Esophagus squamous epithelium (tissue), 4 donors: ENCODE measurements at regions not wholly inside any gene's neighbourhood (a gene's known extent, or its start where the extent isn't known, plus 50 kb on each side); places are given as distances from the start of the nearest gene placed in this dataset.

Experiments used
- CTCF ChIP-seq, 6 experiments: fragments of 450-650 bp in 4 of 6; fragments of 200-600 bp in 2 of 6; sonication (generic) in 2 of 6; IDR thresholded peaks; one replicate each; pipeline ENCODE4 v1.5.1; 2016 to 2019; ENCODE audit warnings: antibody characterized with exemption in 6 of 6, mild to moderate bottlenecking in 4 of 6, moderate library complexity in 4 of 6
- POLR2A ChIP-seq, 4 donors: fragments of 450-650 bp; IDR thresholded peaks; one replicate each; pipeline ENCODE4 v1.6.1; 2017; ENCODE audit warnings: antibody characterized with exemption in 4 of 4, mild to moderate bottlenecking in 4 of 4, moderate library complexity in 3 of 4

- no peak for TF ChIP-seq CTCF (IDR thresholded peaks at IDR 0.05)
- TF ChIP-seq POLR2A (IDR thresholded peaks at IDR 0.05), result no peak
Observed at GRCh38 chr20:60870040-60870439, 382.0 kb upstream of the CDH4 start.
